ACC112 (cell line): ENCODE measurements at regions not wholly inside any gene's neighbourhood (a gene's known extent, or its start where the extent isn't known, plus 50 kb on each side); places are given as distances from the start of the nearest gene placed in this dataset.

Source experiments
- H2AFZ ChIP-seq: fragments of 200-600 bp; sonication (generic); one replicate; pipeline ENCODE4 v1.6.0; 2017; ENCODE audit warnings: antibody characterized with exemption, low read length; ENCODE audit not compliant: unreplicated experiment
- H3K27ac ChIP-seq: fragments of 200-600 bp; sonication (generic); 2 replicates; pipeline ENCODE4 v1.5.1; 2014; ENCODE audit warnings: low read depth, mild to moderate bottlenecking, antibody characterized with exemption, low read length, moderate library complexity
- H3K27me3 ChIP-seq: fragments of 200-600 bp; sonication (generic); 2 replicates; pipeline ENCODE4 v1.6.1; 2014; ENCODE audit warnings: mild to moderate bottlenecking, antibody characterized with exemption, low read length, moderate library complexity, mixed read lengths; ENCODE audit not compliant: insufficient read depth
- H3K36me3 ChIP-seq: fragments of 200-600 bp; sonication (generic); 2 replicates; pipeline ENCODE4 v1.6.1; 2016; ENCODE audit warnings: mild to moderate bottlenecking, antibody characterized with exemption, low read length, moderate library complexity, mixed read lengths; ENCODE audit not compliant: insufficient read depth
- H3K4me1 ChIP-seq: fragments of 200-600 bp; sonication (generic); one replicate; pipeline ENCODE4 v1.6.1; 2016; ENCODE audit warnings: low read length, mixed read lengths; ENCODE audit not compliant: insufficient read depth, unreplicated experiment, control insufficient read depth
- H3K4me3 ChIP-seq: fragments of 200-600 bp; sonication (generic); 2 replicates; pipeline ENCODE4 v1.5.1; 2014; ENCODE audit warnings: mild to moderate bottlenecking, low read depth, low read length
- H3K79me2 ChIP-seq: fragments of 200-600 bp; sonication (generic); one replicate; pipeline ENCODE4 v1.6.0; 2016; ENCODE audit warnings: low read length; ENCODE audit not compliant: control insufficient read depth, unreplicated experiment, insufficient read depth

GRCh38 chr3:64956711-64957325, 269.0 kb upstream of the ADAMTS9 start:
- Histone ChIP-seq H3K27ac (no peak overlapping the region), H3K4me1 (no peaks in the 10 kb centered on the region)

GRCh38 chr3:64954995-64955636, 267.3 kb upstream of the ADAMTS9 start:
- Histone ChIP-seq H3K79me2 (no peaks in the 10 kb centered on the region), H3K4me1 (no peaks in the 10 kb centered on the region), H3K4me3 (no peak overlapping the region), H2AFZ (no peak overlapping the region), H3K27ac (no peak overlapping the region), H3K27me3 (peaks cover 3% of the 10 kb centered on the region; the same call in 1 of the 2 replicates), H3K36me3 (no peaks in the 10 kb centered on the region)

More at GRCh38 chr3:64956711-64957325, 269.0 kb upstream of the ADAMTS9 start:
- Histone ChIP-seq H3K27me3 (peaks cover 3% of the 10 kb centered on the region; the same call in 1 of the 2 replicates), H3K79me2 (no peaks in the 10 kb centered on the region), H3K36me3 (no peaks in the 10 kb centered on the region), H3K4me3 (no peak overlapping the region), H2AFZ (no peak overlapping the region)

- Histone ChIP-seq H3K36me3 (no peaks in the 10 kb centered on the region), H3K27ac (no peak overlapping the region), H3K79me2 (no peaks in the 10 kb centered on the region), H2AFZ (no peak overlapping the region), H3K4me3 (no peak overlapping the region), H3K4me1 (no peaks in the 10 kb centered on the region), H3K27me3 (no peaks in the 10 kb centered on the region)
Measured at GRCh38 chr3:64945171-64945729, 257.4 kb upstream of the ADAMTS9 start.

- no peak overlapping the region for H2AFZ ChIP-seq
- no peaks in the 10 kb centered on the region for H3K36me3 ChIP-seq
- no peaks in the 10 kb centered on the region for H3K27me3 ChIP-seq
- H3K27ac ChIP-seq: no peak overlapping the region
- no peaks in the 10 kb centered on the region for H3K4me1 ChIP-seq
- H3K4me3 ChIP-seq: no peak overlapping the region
- H3K79me2 ChIP-seq: no peaks in the 10 kb centered on the region
Measured at GRCh38 chr3:64943866-64944265, 256.1 kb upstream of the ADAMTS9 start.

GRCh38 chr3:64940596-64941348, 253.0 kb upstream of the ADAMTS9 start:
- H3K27ac ChIP-seq: no peak overlapping the region
- H2AFZ ChIP-seq: no peak overlapping the region
- H3K4me1 ChIP-seq: no peaks in the 10 kb centered on the region
- no peaks in the 10 kb centered on the region for H3K36me3 ChIP-seq
- H3K27me3 ChIP-seq: no peaks in the 10 kb centered on the region
- H3K4me3 ChIP-seq: no peak overlapping the region
- no peaks in the 10 kb centered on the region for H3K79me2 ChIP-seq

GRCh38 chr3:64939747-64940450, 252.1 kb upstream of the ADAMTS9 start:
- no peaks in the 10 kb centered on the region for H3K4me1 ChIP-seq
- H3K36me3 ChIP-seq: no peaks in the 10 kb centered on the region
- no peak overlapping the region for H3K4me3 ChIP-seq
- H2AFZ ChIP-seq: no peak overlapping the region
- H3K27me3 ChIP-seq: no peaks in the 10 kb centered on the region
- H3K27ac ChIP-seq: no peak overlapping the region
- H3K79me2 ChIP-seq: no peaks in the 10 kb centered on the region

GRCh38 chr3:64939309-64939708, 251.5 kb upstream of the ADAMTS9 start:
- Histone ChIP-seq H3K27me3 (no peaks in the 10 kb centered on the region), H3K36me3 (no peaks in the 10 kb centered on the region), H2AFZ (no peak overlapping the region), H3K27ac (no peak overlapping the region), H3K4me3 (no peak overlapping the region), H3K4me1 (no peaks in the 10 kb centered on the region), H3K79me2 (no peaks in the 10 kb centered on the region)

- no peaks in the 10 kb centered on the region for H3K27me3 ChIP-seq
- no peak overlapping the region for H3K4me3 ChIP-seq
- no peak overlapping the region for H3K27ac ChIP-seq
- H3K79me2 ChIP-seq: no peaks in the 10 kb centered on the region
- no peaks in the 10 kb centered on the region for H3K36me3 ChIP-seq
- H2AFZ ChIP-seq: no peak overlapping the region
- H3K4me1 ChIP-seq: no peaks in the 10 kb centered on the region
Measured at GRCh38 chr3:64936556-64936955, 248.8 kb upstream of the ADAMTS9 start.

GRCh38 chr3:64935971-64936370, 248.2 kb upstream of the ADAMTS9 start:
- no peak overlapping the region for H2AFZ ChIP-seq
- no peak overlapping the region for H3K4me3 ChIP-seq
- H3K79me2 ChIP-seq: no peaks in the 10 kb centered on the region
- H3K4me1 ChIP-seq: no peaks in the 10 kb centered on the region
- no peaks in the 10 kb centered on the region for H3K27me3 ChIP-seq
- H3K36me3 ChIP-seq: no peaks in the 10 kb centered on the region
- no peak overlapping the region for H3K27ac ChIP-seq

GRCh38 chr3:64932666-64933342, 245.0 kb upstream of the ADAMTS9 start:
- H3K27ac ChIP-seq: no peak overlapping the region
- H3K4me3 ChIP-seq: no peak overlapping the region
- no peaks in the 10 kb centered on the region for H3K36me3 ChIP-seq

More at GRCh38 chr3:64932666-64933342, 245.0 kb upstream of the ADAMTS9 start:
- Histone ChIP-seq H3K4me1 (no peaks in the 10 kb centered on the region), H3K27me3 (no peaks in the 10 kb centered on the region), H2AFZ (no peak overlapping the region), H3K79me2 (no peaks in the 10 kb centered on the region)
